ENCODE measurements at regions not wholly inside any gene's neighbourhood (a gene's known extent, or its start where the extent isn't known, plus 50 kb on each side); places are given as distances from the start of the nearest gene placed in this dataset.

GRCh38 chr6:113416170-113416569 lies 441.0 kb upstream of the MARCKS start:
- TF ChIP-seq CTCF (IDR thresholded peaks at IDR 0.05; ENCODE audit: low read depth, low read length) = no peak
- no peak for TF ChIP-seq POLR2A (IDR thresholded peaks at IDR 0.05; ENCODE audit: extremely low read depth, insufficient read length)
- TF ChIP-seq MYC (IDR thresholded peaks at IDR 0.05; ENCODE audit: low read depth, low read length) = no peak

All from NB4 (cell line).